Lower leg skin (tissue), 3 donors: ENCODE measurements at regions not wholly inside any gene's neighbourhood (a gene's known extent, or its start where the extent isn't known, plus 50 kb on each side); places are given as distances from the start of the nearest gene placed in this dataset.

Experiments
- POLR2A ChIP-seq, 2 donors: fragments of 450-650 bp; IDR thresholded peaks; one replicate each; pipeline ENCODE4 v1.6.1; 2016 to 2017; ENCODE audit warnings: antibody characterized with exemption in 2 of 2, mild to moderate bottlenecking in 1 of 2, moderate library complexity in 1 of 2
- TF ChIP-seq, protein P1 (sequence below), 3 donors: fragments of 450-650 bp; IDR thresholded peaks; one replicate each; pipeline ENCODE4 v1.5.1; 2016; ENCODE audit warnings: antibody characterized with exemption in 3 of 3, mild to moderate bottlenecking in 3 of 3, moderate library complexity in 2 of 3

DNA sequence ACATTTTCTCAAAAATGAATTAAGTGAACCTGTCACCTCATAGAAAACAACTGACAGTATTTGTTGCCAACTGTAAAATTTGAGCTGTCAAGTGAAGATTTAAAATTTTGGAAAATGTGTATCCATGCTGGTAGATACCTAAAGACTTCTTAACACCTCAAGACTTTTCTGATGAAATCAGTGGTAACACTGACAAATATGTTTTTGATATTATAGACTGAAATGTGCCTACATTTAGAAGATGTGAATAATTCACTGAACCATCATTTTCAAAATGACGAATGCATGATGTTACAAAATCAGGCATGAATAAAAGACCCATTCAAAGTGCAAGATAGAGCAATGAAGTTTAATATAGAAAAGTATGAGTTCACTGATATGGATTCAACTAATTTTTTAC is 51.5 kb upstream of the ASPRV1 start:
- TF ChIP-seq, protein P1, sequence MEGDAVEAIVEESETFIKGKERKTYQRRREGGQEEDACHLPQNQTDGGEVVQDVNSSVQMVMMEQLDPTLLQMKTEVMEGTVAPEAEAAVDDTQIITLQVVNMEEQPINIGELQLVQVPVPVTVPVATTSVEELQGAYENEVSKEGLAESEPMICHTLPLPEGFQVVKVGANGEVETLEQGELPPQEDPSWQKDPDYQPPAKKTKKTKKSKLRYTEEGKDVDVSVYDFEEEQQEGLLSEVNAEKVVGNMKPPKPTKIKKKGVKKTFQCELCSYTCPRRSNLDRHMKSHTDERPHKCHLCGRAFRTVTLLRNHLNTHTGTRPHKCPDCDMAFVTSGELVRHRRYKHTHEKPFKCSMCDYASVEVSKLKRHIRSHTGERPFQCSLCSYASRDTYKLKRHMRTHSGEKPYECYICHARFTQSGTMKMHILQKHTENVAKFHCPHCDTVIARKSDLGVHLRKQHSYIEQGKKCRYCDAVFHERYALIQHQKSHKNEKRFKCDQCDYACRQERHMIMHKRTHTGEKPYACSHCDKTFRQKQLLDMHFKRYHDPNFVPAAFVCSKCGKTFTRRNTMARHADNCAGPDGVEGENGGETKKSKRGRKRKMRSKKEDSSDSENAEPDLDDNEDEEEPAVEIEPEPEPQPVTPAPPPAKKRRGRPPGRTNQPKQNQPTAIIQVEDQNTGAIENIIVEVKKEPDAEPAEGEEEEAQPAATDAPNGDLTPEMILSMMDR (IDR thresholded peaks at IDR 0.05): no peak
- TF ChIP-seq POLR2A (IDR thresholded peaks at IDR 0.05): no peak
